NCI-H2227 (cell line): ENCODE measurements at regions not wholly inside any gene's neighbourhood (a gene's known extent, or its start where the extent isn't known, plus 50 kb on each side); places are given as distances from the start of the nearest gene placed in this dataset.

ENCODE experiments used
- DNase-seq: peaks from one replicate; lab custom pipeline; 2025; ENCODE audit not compliant: unreplicated experiment; lab: John Stamatoyannopoulos, UW

- no peak for DNase-seq
Observed at GRCh38 chr2:129462349-129462748, 517.1 kb upstream of the RAB6C start.

- DNase-seq, result no peak
Observed at GRCh38 chr2:129462967-129463366, 516.5 kb upstream of the RAB6C start.

- no peak for DNase-seq
Observed at GRCh38 chr2:129464036-129464435, 515.4 kb upstream of the RAB6C start.

- no peak for DNase-seq
Observed at GRCh38 chr2:129464631-129465030, 514.8 kb upstream of the RAB6C start.

GRCh38 chr2:129465045-129465444 is 514.4 kb upstream of the RAB6C start:
- DNase-seq, result no peak

GRCh38 chr2:129466389-129466788 is 513.1 kb upstream of the RAB6C start:
- DNase-seq, result no peak

GRCh38 chr2:129467012-129467779 is 512.3 kb upstream of the RAB6C start:
- no peak for DNase-seq

GRCh38 chr2:129467941-129468340 is 511.5 kb upstream of the RAB6C start:
- no peak for DNase-seq

- DNase-seq, result no peak
Observed at GRCh38 chr2:129468879-129469278, 510.6 kb upstream of the RAB6C start.

GRCh38 chr2:129469389-129469788 is 510.1 kb upstream of the RAB6C start:
- no peak for DNase-seq

GRCh38 chr2:129469871-129470270 is 509.6 kb upstream of the RAB6C start:
- DNase-seq, result no peak

- no peak for DNase-seq
Observed at GRCh38 chr2:129478902-129479517, 500.5 kb upstream of the RAB6C start.

- no peak for DNase-seq
Observed at GRCh38 chr2:129479892-129480291, 499.6 kb upstream of the RAB6C start.

- no peak for DNase-seq
Observed at GRCh38 chr2:129480790-129481189, 498.7 kb upstream of the RAB6C start.

- DNase-seq, result no peak
Observed at GRCh38 chr2:129481306-129482219, 497.9 kb upstream of the RAB6C start.

GRCh38 chr2:129482626-129483025 is 496.8 kb upstream of the RAB6C start:
- DNase-seq, result no peak

- DNase-seq, result no peak
Observed at GRCh38 chr2:129483366-129483765, 496.1 kb upstream of the RAB6C start.

- no peak for DNase-seq
Observed at GRCh38 chr2:129484999-129485897, 494.2 kb upstream of the RAB6C start.

GRCh38 chr2:129488376-129488775 is 491.1 kb upstream of the RAB6C start:
- DNase-seq, result no peak

GRCh38 chr2:129490641-129491040 is 488.8 kb upstream of the RAB6C start:
- DNase-seq, result no peak

- no peak for DNase-seq
Observed at GRCh38 chr2:129491308-129491707, 488.2 kb upstream of the RAB6C start.
